Keratinocyte (primary cell): ENCODE measurements at regions not wholly inside any gene's neighbourhood (a gene's known extent, or its start where the extent isn't known, plus 50 kb on each side); places are given as distances from the start of the nearest gene placed in this dataset.

Experiments
- DNase-seq: peaks from one replicate; pipeline ENCODE4 v3.0.0-alpha.2; 2011; ENCODE audit warnings: low read depth, missing footprints, low spot score
- FAIRE-seq: peaks from 2 replicates; lab custom pipeline; 2011; peaks lifted over from hg19 to GRCh38; lab: Jason Lieb, UNC
- H2AFZ ChIP-seq: 2 replicates; pipeline ENCODE4 v1.6.0; 2012; ENCODE audit warnings: low read length, control low read depth, inconsistent platforms; ENCODE audit not compliant: control insufficient read depth
- H3K27ac ChIP-seq: 2 replicates; pipeline ENCODE4 v1.5.1; 2011; ENCODE audit warnings: low read length; ENCODE audit not compliant: control insufficient read depth, insufficient read depth
- H3K27me3 ChIP-seq: 3 replicates; pipeline ENCODE4 v1.6.0; 2011; ENCODE audit warnings: low read length; ENCODE audit not compliant: control insufficient read depth, insufficient read depth; ENCODE audit errors: extremely low read depth
- H3K36me3 ChIP-seq, 2 experiments: 2 replicates in 1 of 2; 3 replicates in 1 of 2; pipeline ENCODE4 v1.5.1; 2011; ENCODE audit warnings: low read length in 2 of 2, mild to moderate bottlenecking in 1 of 2; ENCODE audit not compliant: control insufficient read depth in 2 of 2, insufficient read depth in 2 of 2; ENCODE audit errors: extremely low read depth in 1 of 2
- H3K4me1 ChIP-seq: 3 replicates; pipeline ENCODE4 v1.5.1; 2011; ENCODE audit warnings: low read length; ENCODE audit not compliant: control insufficient read depth, insufficient read depth; ENCODE audit errors: extremely low read depth
- H3K4me2 ChIP-seq: 3 replicates; pipeline ENCODE4 v1.6.0; 2011; ENCODE audit warnings: low read depth, low read length; ENCODE audit not compliant: control insufficient read depth, insufficient read depth; ENCODE audit errors: extremely low read depth
- H3K4me3 ChIP-seq, 3 experiments: fragments of 200-600 bp in 1 of 3; sonication (generic) in 1 of 3; 2 replicates in 2 of 3; 3 replicates in 1 of 3; pipeline ENCODE4 v1.5.1; 2011 to 2016; ENCODE audit warnings: low read length in 3 of 3, mild to moderate bottlenecking in 3 of 3, control low read depth in 2 of 3, inconsistent platforms in 1 of 3, low read depth in 1 of 3, mixed read lengths in 1 of 3, mixed run types in 1 of 3, moderate library complexity in 1 of 3; ENCODE audit not compliant: control insufficient read depth in 2 of 3, insufficient read depth in 2 of 3; ENCODE audit errors: extremely low read depth in 1 of 3
- H3K79me2 ChIP-seq: 2 replicates; pipeline ENCODE4 v1.6.0; 2012; ENCODE audit warnings: low read length; ENCODE audit not compliant: control insufficient read depth, insufficient read depth
- H3K9ac ChIP-seq: 3 replicates; pipeline ENCODE4 v1.6.0; 2011; ENCODE audit warnings: low read length; ENCODE audit not compliant: control insufficient read depth, insufficient read depth; ENCODE audit errors: extremely low read depth
- H3K9me1 ChIP-seq: 3 replicates; pipeline ENCODE4 v1.6.0; 2011; ENCODE audit warnings: low read length; ENCODE audit not compliant: control insufficient read depth, insufficient read depth; ENCODE audit errors: extremely low read depth
- H3K9me3 ChIP-seq: 2 replicates; pipeline ENCODE4 v1.5.1; 2012; ENCODE audit warnings: low read depth, low read length; ENCODE audit not compliant: control insufficient read depth
- H4K20me1 ChIP-seq: 3 replicates; pipeline ENCODE4 v1.6.0; 2011; ENCODE audit warnings: low read length; ENCODE audit not compliant: control insufficient read depth, insufficient read depth; ENCODE audit errors: extremely low read depth
- EZH2 ChIP-seq: IDR thresholded peaks from one replicate; pipeline ENCODE4 v1.6.1; 2012; ENCODE audit warnings: inconsistent platforms, mild to moderate bottlenecking, low read length, moderate library complexity
- dilution Hi-C: fragments of 300-500 bp; cut with MboI; formaldehyde crosslinking; loops from one replicate; pipeline ENCODE4 v1.7.0; 2020; ENCODE audit warnings: low sequenced_read_pairs; ENCODE audit not compliant: extremely low pct_ligation_motif_present
- TF ChIP-seq, protein P1 (sequence below), 3 experiments: IDR thresholded peaks in 1 of 3; conservative IDR thresholded peaks in 1 of 3; optimal IDR thresholded peaks in 1 of 3; 2 replicates in 2 of 3; 3 replicates in 1 of 3; pipeline versions ENCODE3 to v1.5.1; 2011; ENCODE audit warnings: low read length in 3 of 3, mild to moderate bottlenecking in 3 of 3, moderate library complexity in 2 of 3, control low read depth in 1 of 3, inconsistent platforms in 1 of 3; ENCODE audit not compliant: insufficient read depth in 2 of 3; ENCODE audit errors: extremely low read depth in 1 of 3

- Histone ChIP-seq H3K9ac (no peak overlapping the region), H4K20me1 (no peaks in the 10 kb centered on the region), H3K27me3 (no peaks in the 10 kb centered on the region), H3K36me3 (no peaks in the 10 kb centered on the region), H3K4me3 (no peak overlapping the region), H3K27ac (no peak overlapping the region), H3K9me3 (no peaks in the 10 kb centered on the region), H2AFZ (no peak overlapping the region), H3K4me1 (no peaks in the 10 kb centered on the region), H3K9me1 (no peaks in the 10 kb centered on the region), H3K4me2 (no peak overlapping the region), H3K79me2 (no peaks in the 10 kb centered on the region)
- FAIRE-seq = no peak
- no peak for DNase-seq
- dilution Hi-C loops = no loop called here
- TF ChIP-seq, protein P1, sequence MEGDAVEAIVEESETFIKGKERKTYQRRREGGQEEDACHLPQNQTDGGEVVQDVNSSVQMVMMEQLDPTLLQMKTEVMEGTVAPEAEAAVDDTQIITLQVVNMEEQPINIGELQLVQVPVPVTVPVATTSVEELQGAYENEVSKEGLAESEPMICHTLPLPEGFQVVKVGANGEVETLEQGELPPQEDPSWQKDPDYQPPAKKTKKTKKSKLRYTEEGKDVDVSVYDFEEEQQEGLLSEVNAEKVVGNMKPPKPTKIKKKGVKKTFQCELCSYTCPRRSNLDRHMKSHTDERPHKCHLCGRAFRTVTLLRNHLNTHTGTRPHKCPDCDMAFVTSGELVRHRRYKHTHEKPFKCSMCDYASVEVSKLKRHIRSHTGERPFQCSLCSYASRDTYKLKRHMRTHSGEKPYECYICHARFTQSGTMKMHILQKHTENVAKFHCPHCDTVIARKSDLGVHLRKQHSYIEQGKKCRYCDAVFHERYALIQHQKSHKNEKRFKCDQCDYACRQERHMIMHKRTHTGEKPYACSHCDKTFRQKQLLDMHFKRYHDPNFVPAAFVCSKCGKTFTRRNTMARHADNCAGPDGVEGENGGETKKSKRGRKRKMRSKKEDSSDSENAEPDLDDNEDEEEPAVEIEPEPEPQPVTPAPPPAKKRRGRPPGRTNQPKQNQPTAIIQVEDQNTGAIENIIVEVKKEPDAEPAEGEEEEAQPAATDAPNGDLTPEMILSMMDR (optimal IDR thresholded peaks at IDR 0.05 in 1 of 3, IDR thresholded peaks at IDR 0.05 in 1 of 3, conservative IDR thresholded peaks at IDR 0.05 in 1 of 3; ENCODE audit: extremely low read depth in 1 of 3, insufficient read depth in 2 of 3, low read length in 3 of 3) = no peak
- no peak for TF ChIP-seq EZH2
These were observed 350.3 kb downstream of the HRH4 start for GRCh38 chr18:24810561-24811305.

GRCh38 chr18:24811950-24812681 is 351.7 kb downstream of the HRH4 start:
- no peak overlapping the region for H3K4me3 ChIP-seq
- H3K27me3 ChIP-seq = no peaks in the 10 kb centered on the region
- no peaks in the 10 kb centered on the region for H3K36me3 ChIP-seq
- H3K9ac ChIP-seq = no peak overlapping the region
- no peak overlapping the region for H3K4me2 ChIP-seq
- TF ChIP-seq, protein P1 (optimal IDR thresholded peaks at IDR 0.05 in 1 of 3, IDR thresholded peaks at IDR 0.05 in 1 of 3, conservative IDR thresholded peaks at IDR 0.05 in 1 of 3; ENCODE audit: extremely low read depth in 1 of 3, insufficient read depth in 2 of 3, low read length in 3 of 3) = no peak
- no peak for TF ChIP-seq EZH2
- H3K79me2 ChIP-seq = no peaks in the 10 kb centered on the region
- no peak overlapping the region for H2AFZ ChIP-seq
- no peaks in the 10 kb centered on the region for H4K20me1 ChIP-seq
- no peaks in the 10 kb centered on the region for H3K9me1 ChIP-seq
- no peak for DNase-seq
- H3K27ac ChIP-seq = no peak overlapping the region
- dilution Hi-C loops = no loop called here
- H3K9me3 ChIP-seq = no peaks in the 10 kb centered on the region
- no peak for FAIRE-seq
- H3K4me1 ChIP-seq = no peaks in the 10 kb centered on the region
